Stimulated activated naive B cell treated with anti-CD40 and anti-IgM and Interleukin-4, amounts not matched to agents 10 μg/mL and 1 μg/mL and 100 μg/mL, for 72 hours (primary cell): ENCODE measurements at regions not wholly inside any gene's neighbourhood (a gene's known extent, or its start where the extent isn't known, plus 50 kb on each side); places are given as distances from the start of the nearest gene placed in this dataset.

Experiments
- ATAC-seq, 2 donors: fragments of 150-1000 bp; cut with Tn5 transposase; replicated peaks; 2 replicates each; pipeline ENCODE4 v1.10.0; 2021; ENCODE audit warnings: moderate library complexity in 1 of 2
- DNase-seq: peaks from one replicate; pipeline ENCODE4 v3.0.0; 2021
- H3K27ac Mint-ChIP-seq: one replicate; pipeline ENCODE4 v1.8.0; 2022; ENCODE audit warnings: mild to moderate bottlenecking, mixed read lengths
- H3K27me3 Mint-ChIP-seq, 2 donors: one replicate each; pipeline ENCODE4 v1.8.0; 2022; ENCODE audit warnings: mixed read lengths in 2 of 2
- H3K36me3 Mint-ChIP-seq, 2 donors: one replicate each; pipeline ENCODE4 v1.8.0; 2022; ENCODE audit warnings: mixed read lengths in 2 of 2, mild to moderate bottlenecking in 1 of 2
- H3K4me1 Mint-ChIP-seq, 2 donors: one replicate each; pipeline ENCODE4 v1.8.0; 2022; ENCODE audit warnings: mixed read lengths in 2 of 2, mild to moderate bottlenecking in 1 of 2
- H3K4me3 Mint-ChIP-seq, 2 donors: one replicate each; pipeline ENCODE4 v1.8.0; 2022; ENCODE audit warnings: mild to moderate bottlenecking in 2 of 2, mixed read lengths in 2 of 2, moderate library complexity in 1 of 2
- H3K9me3 Mint-ChIP-seq, 2 donors: one replicate each; pipeline ENCODE4 v1.8.0; 2022; ENCODE audit warnings: mixed read lengths in 2 of 2, mild to moderate bottlenecking in 1 of 2

DNA sequence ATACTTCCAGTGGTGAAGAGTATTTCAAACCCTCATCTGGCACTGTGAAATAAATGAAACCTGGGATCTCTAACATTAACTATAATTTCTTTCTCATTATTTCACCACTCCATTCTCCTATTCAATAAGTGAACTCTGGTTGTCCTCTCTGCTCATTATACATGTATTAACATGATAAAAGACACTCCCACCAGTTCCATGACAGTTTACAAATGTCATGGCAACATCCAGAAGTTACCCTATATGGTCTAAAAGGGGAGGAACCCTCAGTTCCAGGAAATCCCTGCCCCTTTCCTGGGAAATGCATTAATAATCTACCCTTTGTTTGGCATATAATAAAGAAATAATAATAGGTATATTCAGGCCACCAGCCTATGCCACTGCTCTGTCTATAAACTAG lies 62.7 kb upstream of the BRINP3 start:
- H3K4me3 Mint-ChIP-seq, result no peak overlapping the region
- no peaks in the 10 kb centered on the region for H3K4me1 Mint-ChIP-seq
- no peak for DNase-seq
- no peaks in the 10 kb centered on the region for H3K27me3 Mint-ChIP-seq
- H3K27ac Mint-ChIP-seq, result no peak overlapping the region
- H3K9me3 Mint-ChIP-seq, result peaks cover 0 to 1% of the 10 kb centered on the region in 2 donors
- H3K36me3 Mint-ChIP-seq, result no peaks in the 10 kb centered on the region
- no peak for ATAC-seq

GRCh38 chr1:190551638-190552037 lies 74.0 kb upstream of the BRINP3 start:
- Mint-ChIP-seq H3K27me3 (no peaks in the 10 kb centered on the region), H3K27ac (no peak overlapping the region), H3K36me3 (no peaks in the 10 kb centered on the region), H3K4me3 (no peak overlapping the region), H3K4me1 (no peaks in the 10 kb centered on the region), H3K9me3 (peaks cover 4 to 7% of the 10 kb centered on the region in 2 donors)
- DNase-seq, result no peak
- ATAC-seq, result no peak

DNA sequence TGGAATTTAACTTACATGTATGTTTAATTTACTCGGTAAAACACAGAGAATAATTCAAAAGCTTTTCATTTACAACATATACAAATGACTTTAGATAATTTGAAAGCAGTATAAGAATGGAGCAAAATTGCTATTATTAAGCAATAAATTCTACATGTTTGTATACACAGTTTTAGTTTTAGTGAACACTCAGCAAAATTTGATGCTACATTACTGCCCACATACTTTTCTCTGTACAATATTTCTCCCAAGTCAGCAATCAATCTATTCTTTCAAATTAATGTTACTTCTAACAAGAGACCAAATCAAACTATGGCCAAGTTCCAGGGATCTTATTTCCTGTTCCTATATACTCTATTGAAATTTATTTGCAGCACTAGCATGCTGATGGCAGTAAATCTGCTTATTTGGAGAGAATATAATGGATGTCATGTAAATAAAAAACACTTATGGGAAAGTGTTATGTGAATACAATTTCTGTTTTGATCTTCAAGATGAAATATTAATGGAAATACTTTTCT lies 82.6 kb upstream of the BRINP3 start:
- no peak overlapping the region for H3K27ac Mint-ChIP-seq
- H3K36me3 Mint-ChIP-seq, result no peaks in the 10 kb centered on the region
- no peak overlapping the region for H3K4me3 Mint-ChIP-seq
- DNase-seq, result no peak
- ATAC-seq, result no peak
- H3K27me3 Mint-ChIP-seq, result no peaks in the 10 kb centered on the region
- no peaks in the 10 kb centered on the region for H3K4me1 Mint-ChIP-seq
- H3K9me3 Mint-ChIP-seq, result peaks cover 1 to 6% of the 10 kb centered on the region in 2 donors

- H3K36me3 Mint-ChIP-seq, result no peaks in the 10 kb centered on the region
Measured at GRCh38 chr1:190563230-190563629, 85.6 kb upstream of the BRINP3 start.

GRCh38 chr1:190564117-190564516 lies 86.5 kb upstream of the BRINP3 start:
- Mint-ChIP-seq H3K4me1 (no peaks in the 10 kb centered on the region), H3K4me3 (no peak overlapping the region), H3K36me3 (no peaks in the 10 kb centered on the region), H3K27me3 (no peaks in the 10 kb centered on the region), H3K27ac (no peak overlapping the region), H3K9me3 (peaks cover 0 to 5% of the 10 kb centered on the region in 2 donors)
- DNase-seq (no peak), ATAC-seq (no peak)

More at GRCh38 chr1:190563230-190563629, 85.6 kb upstream of the BRINP3 start:
- ATAC-seq (no peak), DNase-seq (no peak)
- Mint-ChIP-seq H3K4me1 (no peaks in the 10 kb centered on the region), H3K27ac (no peak overlapping the region), H3K4me3 (no peak overlapping the region), H3K27me3 (no peaks in the 10 kb centered on the region), H3K9me3 (peaks cover 0 to 5% of the 10 kb centered on the region in 2 donors)

- H3K4me3 Mint-ChIP-seq, result no peak overlapping the region
- H3K4me1 Mint-ChIP-seq, result no peaks in the 10 kb centered on the region
- H3K27ac Mint-ChIP-seq, result no peak overlapping the region
- no peak for ATAC-seq
- DNase-seq, result no peak
- no peaks in the 10 kb centered on the region for H3K9me3 Mint-ChIP-seq
- H3K36me3 Mint-ChIP-seq, result no peaks in the 10 kb centered on the region
- H3K27me3 Mint-ChIP-seq, result no peaks in the 10 kb centered on the region
Measured at GRCh38 chr1:190578017-190578416, 100.4 kb upstream of the BRINP3 start.

- no peak overlapping the region for H3K27ac Mint-ChIP-seq
- H3K4me3 Mint-ChIP-seq, result no peak overlapping the region
Measured at GRCh38 chr1:190578526-190578925, 100.9 kb upstream of the BRINP3 start.

DNA sequence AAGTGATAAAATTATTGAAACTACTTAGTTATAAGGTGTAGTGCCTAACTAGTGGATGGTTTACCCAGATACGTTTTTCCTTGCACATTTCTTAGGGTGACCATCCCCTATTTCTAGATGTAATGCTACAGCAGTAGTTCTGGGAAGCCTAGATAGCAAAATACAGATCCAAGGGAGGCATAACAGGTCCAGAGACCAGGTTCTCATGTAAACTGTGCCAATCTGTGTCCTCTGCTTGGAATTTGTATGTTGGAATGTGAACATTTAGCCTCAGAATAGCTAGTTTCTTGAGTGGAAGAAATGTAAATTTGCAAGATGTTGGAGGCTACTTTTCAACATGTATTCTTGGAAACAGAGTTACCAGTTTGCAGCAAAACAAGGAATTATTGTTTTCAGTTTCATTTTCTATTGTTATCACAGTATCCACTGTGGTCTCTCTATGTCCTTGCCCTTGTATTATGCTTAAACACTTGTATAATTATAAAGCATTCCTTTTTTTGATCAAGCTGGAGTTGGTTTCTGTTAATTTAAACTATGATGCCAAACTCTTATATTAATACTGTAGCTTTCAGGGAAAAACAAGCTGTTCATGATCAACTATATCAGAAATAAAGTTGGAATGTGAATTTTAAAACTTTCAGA lies 102.0 kb upstream of the BRINP3 start:
- Mint-ChIP-seq H3K36me3 (no peaks in the 10 kb centered on the region), H3K27me3 (no peaks in the 10 kb centered on the region), H3K9me3 (no peaks in the 10 kb centered on the region), H3K27ac (no peak overlapping the region), H3K4me3 (no peak overlapping the region), H3K4me1 (no peaks in the 10 kb centered on the region)
- DNase-seq (no peak), ATAC-seq (no peak)

More at GRCh38 chr1:190578526-190578925, 100.9 kb upstream of the BRINP3 start:
- ATAC-seq (no peak), DNase-seq (no peak)
- Mint-ChIP-seq H3K9me3 (no peaks in the 10 kb centered on the region), H3K36me3 (no peaks in the 10 kb centered on the region), H3K27me3 (no peaks in the 10 kb centered on the region), H3K4me1 (no peaks in the 10 kb centered on the region)

DNA sequence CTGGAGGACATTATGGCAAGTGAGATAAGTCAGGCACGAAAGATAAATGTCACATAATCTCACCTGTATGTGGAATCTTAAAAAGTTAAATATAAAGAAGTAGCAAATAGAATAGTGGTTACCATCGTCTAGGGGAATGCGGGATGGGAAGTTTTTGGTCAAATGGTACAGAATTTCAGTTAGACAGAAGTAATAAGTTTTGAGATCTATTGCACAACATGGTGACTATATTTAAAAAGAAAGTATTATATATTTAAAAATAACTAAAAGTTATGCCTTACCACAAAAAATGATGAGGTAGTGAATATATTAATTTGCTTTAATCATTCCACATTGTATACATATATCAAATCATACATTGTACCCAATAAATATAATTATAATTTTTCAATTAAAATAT lies 106.2 kb upstream of the BRINP3 start:
- Mint-ChIP-seq H3K27me3 (no peaks in the 10 kb centered on the region), H3K4me3 (no peak overlapping the region), H3K36me3 (no peaks in the 10 kb centered on the region), H3K9me3 (no peaks in the 10 kb centered on the region), H3K4me1 (no peaks in the 10 kb centered on the region), H3K27ac (no peak overlapping the region)
- ATAC-seq (no peak), DNase-seq (no peak)

GRCh38 chr1:190588424-190588823 lies 110.8 kb upstream of the BRINP3 start:
- Mint-ChIP-seq H3K4me3 (no peak overlapping the region), H3K27ac (no peak overlapping the region), H3K27me3 (no peaks in the 10 kb centered on the region), H3K4me1 (no peaks in the 10 kb centered on the region), H3K9me3 (peaks cover 2 to 5% of the 10 kb centered on the region in 2 donors), H3K36me3 (no peaks in the 10 kb centered on the region)
- DNase-seq (no peak), ATAC-seq (no peak)

DNA sequence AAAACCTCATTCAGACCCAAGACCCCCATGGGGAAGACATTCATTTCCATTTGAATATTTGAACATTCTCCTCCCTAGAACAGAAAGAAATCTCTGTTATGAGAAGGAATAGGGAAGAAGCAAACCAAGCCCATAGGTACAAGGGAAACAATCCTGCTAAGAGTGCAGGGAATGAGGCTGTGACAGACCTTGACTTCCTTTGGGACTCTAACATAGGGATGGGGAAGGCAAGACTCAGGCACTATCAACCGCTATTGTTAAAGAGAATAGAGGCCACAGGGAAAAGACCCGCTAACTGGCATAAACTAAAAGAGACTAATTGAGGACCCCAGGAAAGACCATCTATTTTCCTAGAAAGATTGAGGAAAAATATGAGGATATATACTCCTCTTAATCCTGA lies 117.8 kb upstream of the BRINP3 start:
- no peaks in the 10 kb centered on the region for H3K4me1 Mint-ChIP-seq
- no peaks in the 10 kb centered on the region for H3K27me3 Mint-ChIP-seq
- H3K36me3 Mint-ChIP-seq, result no peaks in the 10 kb centered on the region

DNA sequence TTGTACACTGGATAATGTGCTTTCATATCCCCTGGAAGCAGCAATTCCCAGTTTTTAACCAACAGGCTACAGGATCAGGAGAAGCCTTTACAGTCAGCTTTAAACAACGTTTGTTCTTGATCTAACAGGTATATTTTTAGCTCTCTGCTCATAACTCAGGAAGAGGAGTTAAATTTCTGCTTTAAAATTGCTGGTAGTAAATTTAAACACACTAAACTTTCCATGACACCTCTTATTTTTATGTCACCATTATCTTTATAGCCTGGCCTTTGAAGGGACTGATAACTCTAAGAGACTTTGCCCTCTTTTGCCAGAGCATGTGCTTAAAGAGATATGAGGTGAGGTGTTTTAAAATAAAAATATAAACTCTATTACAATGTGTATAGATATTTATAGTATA lies 119.6 kb upstream of the BRINP3 start:
- no peaks in the 10 kb centered on the region for H3K4me1 Mint-ChIP-seq
- ATAC-seq (no peak), DNase-seq (no peak)
- H3K9me3 Mint-ChIP-seq, result peaks cover 3 to 8% of the 10 kb centered on the region in 2 donors
- no peak overlapping the region for H3K27ac Mint-ChIP-seq
- no peaks in the 10 kb centered on the region for H3K36me3 Mint-ChIP-seq
- H3K27me3 Mint-ChIP-seq, result no peaks in the 10 kb centered on the region
- H3K4me3 Mint-ChIP-seq, result no peak overlapping the region

More for the DNA sequence above, 117.8 kb upstream of the BRINP3 start:
- Mint-ChIP-seq H3K4me3 (no peak overlapping the region), H3K27ac (no peak overlapping the region), H3K9me3 (peaks cover 5 to 9% of the 10 kb centered on the region in 2 donors)
- ATAC-seq (no peak), DNase-seq (no peak)

GRCh38 chr1:190599670-190600069 lies 122.0 kb upstream of the BRINP3 start:
- Mint-ChIP-seq H3K9me3 (peaks cover 3 to 4% of the 10 kb centered on the region in 2 donors), H3K27ac (no peak overlapping the region), H3K4me1 (no peaks in the 10 kb centered on the region), H3K4me3 (no peak overlapping the region), H3K27me3 (no peaks in the 10 kb centered on the region), H3K36me3 (no peaks in the 10 kb centered on the region)
- no peak for DNase-seq
- ATAC-seq, result no peak

DNA sequence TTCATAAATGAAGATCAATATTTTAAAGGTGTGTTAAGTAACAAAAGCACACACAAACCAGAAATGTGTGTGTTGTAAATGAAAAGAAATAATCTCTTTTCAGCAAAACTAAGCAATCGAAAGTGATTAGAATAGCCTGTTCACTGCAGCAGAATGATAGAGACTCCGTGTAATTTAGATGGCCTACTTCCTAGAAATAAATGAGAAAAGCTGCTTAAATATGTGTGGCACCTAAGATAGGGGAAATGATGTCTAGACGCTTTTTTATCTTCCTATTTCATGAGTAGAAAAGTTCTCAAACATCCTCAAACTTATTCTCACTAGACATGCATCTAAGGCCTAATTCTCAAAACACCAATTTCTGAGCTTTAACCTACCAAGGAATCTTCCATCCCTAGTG lies 124.7 kb upstream of the BRINP3 start:
- no peak overlapping the region for H3K27ac Mint-ChIP-seq
- DNase-seq (no peak), ATAC-seq (no peak)
- no peaks in the 10 kb centered on the region for H3K9me3 Mint-ChIP-seq
- H3K4me3 Mint-ChIP-seq, result no peak overlapping the region
- no peaks in the 10 kb centered on the region for H3K36me3 Mint-ChIP-seq
- no peaks in the 10 kb centered on the region for H3K27me3 Mint-ChIP-seq
- H3K4me1 Mint-ChIP-seq, result no peaks in the 10 kb centered on the region

DNA sequence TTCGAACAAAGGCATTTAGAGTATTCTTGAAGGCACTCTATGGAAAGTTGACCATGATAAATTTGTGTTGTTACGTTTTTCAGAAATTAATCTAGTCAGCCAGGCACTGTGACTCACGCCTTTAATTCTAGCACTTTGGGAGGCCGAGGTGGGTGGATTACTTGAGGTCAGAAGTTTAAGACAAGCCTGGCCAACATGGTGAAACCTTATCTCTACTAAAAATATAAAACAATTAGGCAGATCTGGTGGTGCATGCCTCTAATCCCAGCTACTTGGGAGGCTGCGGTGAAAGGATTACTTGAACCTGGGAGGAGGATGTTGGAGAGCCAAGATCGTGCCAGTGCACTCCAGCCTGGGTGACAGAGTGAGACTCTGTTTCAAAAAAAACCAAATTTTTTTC lies 130.6 kb upstream of the BRINP3 start:
- ATAC-seq (no peak), DNase-seq (no peak)
- H3K27me3 Mint-ChIP-seq, result no peaks in the 10 kb centered on the region
- no peaks in the 10 kb centered on the region for H3K4me1 Mint-ChIP-seq
- H3K9me3 Mint-ChIP-seq, result no peaks in the 10 kb centered on the region
- no peaks in the 10 kb centered on the region for H3K36me3 Mint-ChIP-seq
- H3K4me3 Mint-ChIP-seq, result no peak overlapping the region
- H3K27ac Mint-ChIP-seq, result no peak overlapping the region
